Neuronal stem cell (in vitro differentiated cells): ENCODE measurements at regions not wholly inside any gene's neighbourhood (a gene's known extent, or its start where the extent isn't known, plus 50 kb on each side); places are given as distances from the start of the nearest gene placed in this dataset.
A peak's percentile ranks its signal among the peaks of the same experiment; 100 is the strongest.

Experiments
- DNase-seq: peaks from one replicate; pipeline ENCODE4 v3.0.0-alpha.2; 2013; ENCODE audit warnings: low spot score
- H2AFZ ChIP-seq: one replicate; pipeline ENCODE4 v1.6.1; 2013; ENCODE audit warnings: mild to moderate bottlenecking, low read length, inconsistent platforms
- H2AK5ac ChIP-seq: 2 replicates; pipeline ENCODE4 v1.6.1; 2013; ENCODE audit warnings: low read depth, mild to moderate bottlenecking, inconsistent platforms, low read length, moderate library complexity, mixed read lengths
- H2BK120ac ChIP-seq: 2 replicates; pipeline ENCODE4 v1.6.1; 2013; ENCODE audit warnings: low read depth, mild to moderate bottlenecking, inconsistent platforms, low read length, moderate library complexity, mixed read lengths
- H2BK12ac ChIP-seq: one replicate; pipeline ENCODE4 v1.6.1; 2013; ENCODE audit warnings: low read length, inconsistent platforms
- H2BK15ac ChIP-seq: 2 replicates; pipeline ENCODE4 v1.6.1; 2013; ENCODE audit warnings: mild to moderate bottlenecking, low read length, inconsistent platforms, mixed read lengths
- H2BK5ac ChIP-seq: one replicate; pipeline ENCODE4 v1.6.1; 2013; ENCODE audit warnings: inconsistent platforms, mild to moderate bottlenecking, low read length, moderate library complexity
- H3K14ac ChIP-seq: one replicate; pipeline ENCODE4 v1.6.1; 2013; ENCODE audit warnings: low read length, inconsistent platforms
- H3K18ac ChIP-seq: 2 replicates; pipeline ENCODE4 v1.6.1; 2013; ENCODE audit warnings: low read length, inconsistent platforms
- H3K23ac ChIP-seq: 2 replicates; pipeline ENCODE4 v1.6.1; 2013; ENCODE audit warnings: low read depth, mild to moderate bottlenecking, mixed read lengths, low read length, inconsistent platforms; ENCODE audit not compliant: poor library complexity
- H3K27ac ChIP-seq: replicated peaks from 3 replicates; pipeline ENCODE4 v1.5.1; 2013; ENCODE audit warnings: low read length, inconsistent platforms
- H3K27me3 ChIP-seq, 3 experiments: 2 replicates each; pipeline ENCODE4 v1.6.1; 2013; ENCODE audit warnings: low read length in 3 of 3, mild to moderate bottlenecking in 2 of 3, inconsistent platforms in 1 of 3, low read depth in 1 of 3, mixed read lengths in 1 of 3, moderate library complexity in 1 of 3; ENCODE audit not compliant: control insufficient read depth in 3 of 3, insufficient read depth in 3 of 3
- H3K36me3 ChIP-seq, 2 donors: replicated peaks in 1 of 2; 2 replicates each; pipeline ENCODE4 v1.6.1; 2013; ENCODE audit warnings: low read length in 2 of 2; ENCODE audit not compliant: control insufficient read depth in 2 of 2, insufficient read depth in 2 of 2
- H3K4ac ChIP-seq: 2 replicates; pipeline ENCODE4 v1.6.1; 2013; ENCODE audit warnings: inconsistent platforms, mild to moderate bottlenecking, low read length, moderate library complexity
- H3K4me1 ChIP-seq, 2 donors: 1 replicate in 1 of 2; 2 replicates in 1 of 2; pipeline ENCODE4 v1.6.1; 2013; ENCODE audit warnings: low read length in 2 of 2, low read depth in 1 of 2; ENCODE audit not compliant: control insufficient read depth in 2 of 2, insufficient read depth in 1 of 2
- H3K4me2 ChIP-seq: one replicate; pipeline ENCODE4 v1.6.1; 2013; ENCODE audit warnings: mild to moderate bottlenecking, low read length, inconsistent platforms; ENCODE audit not compliant: insufficient read depth, poor library complexity, severe bottlenecking
- H3K4me3 ChIP-seq, 2 donors: 2 replicates each; pipeline ENCODE4 v1.5.1; 2013; ENCODE audit warnings: low read length in 2 of 2, mild to moderate bottlenecking in 2 of 2, inconsistent platforms in 1 of 2, moderate library complexity in 1 of 2
- H3K79me1 ChIP-seq: one replicate; pipeline ENCODE4 v1.6.1; 2013; ENCODE audit warnings: low read depth, mild to moderate bottlenecking, inconsistent platforms, low read length, moderate library complexity
- H3K9ac ChIP-seq: one replicate; pipeline ENCODE4 v1.6.1; 2013; ENCODE audit warnings: mild to moderate bottlenecking, low read depth, low read length, inconsistent platforms; ENCODE audit not compliant: poor library complexity
- H3K9me3 ChIP-seq, 2 donors: replicated peaks in 1 of 2; 2 replicates each; pipeline versions ENCODE3 to v1.6.1; 2013; ENCODE audit warnings: low read length in 2 of 2, mild to moderate bottlenecking in 2 of 2, inconsistent platforms in 1 of 2, low read depth in 1 of 2, mixed read lengths in 1 of 2, moderate library complexity in 1 of 2; ENCODE audit not compliant: control insufficient read depth in 2 of 2, insufficient read depth in 1 of 2
- H4K8ac ChIP-seq: one replicate; pipeline ENCODE4 v1.6.1; 2013; ENCODE audit warnings: low read depth, mild to moderate bottlenecking, inconsistent platforms, low read length, moderate library complexity
- H4K91ac ChIP-seq: one replicate; pipeline ENCODE4 v1.6.1; 2013; ENCODE audit warnings: low read length, low read depth, mild to moderate bottlenecking, inconsistent platforms; ENCODE audit not compliant: poor library complexity
- WGBS, 2 donors: extraction: QIAGEN DNeasy Blood & Tissue Kit; methylation state at CpG; one replicate each; pipeline ENCODE4 v1.1.7; 2013; ENCODE audit warnings: missing lambda C conversion rate in 2 of 2, mixed read lengths in 1 of 2; ENCODE audit not compliant: insufficient read length in 2 of 2, insufficient replicate concordance in 1 of 2; ENCODE audit errors: extremely low coverage in 2 of 2; 5-methylcytosine and 5-hydroxymethylcytosine counted together

GRCh38 chr20:48292806-48293205 is 507.5 kb upstream of the SULF2 start:
- Histone ChIP-seq H2AFZ (no peak overlapping the region), H3K27me3 (no peaks in the 10 kb centered on the region), H3K4me2 (no peak overlapping the region), H2BK12ac (no peak overlapping the region), H2AK5ac (no peak overlapping the region), H4K8ac (no peak overlapping the region), H3K4me3 (no peak overlapping the region), H3K4ac (no peak overlapping the region), H3K23ac (no peak overlapping the region), H2BK5ac (no peak overlapping the region), H3K14ac (no peak overlapping the region), H2BK120ac (no peak overlapping the region), H3K18ac (no peak overlapping the region), H3K9ac (no peak overlapping the region), H3K9me3 (no peaks in the 10 kb centered on the region), H3K36me3 (no peaks in the 10 kb centered on the region), H3K4me1 (peaks cover 30 to 32% of the 10 kb centered on the region in 2 donors), H2BK15ac (no peak overlapping the region), H3K27ac (no peak overlapping the region), H3K79me1 (no peaks in the 10 kb centered on the region), H4K91ac (no peak overlapping the region)
- WGBS, 2 donors, result no CpG with 5 or more reads among the region's 10 CpGs
- peak; percentile 20 for DNase-seq

- Histone ChIP-seq H4K91ac (no peak overlapping the region), H3K18ac (no peak overlapping the region), H3K14ac (no peak overlapping the region), H3K27me3 (no peaks in the 10 kb centered on the region), H3K4ac (no peak overlapping the region), H3K27ac (no peak overlapping the region), H3K4me3 (no peak overlapping the region), H3K4me1 (peaks cover 31 to 39% of the 10 kb centered on the region in 2 donors), H3K9me3 (no peaks in the 10 kb centered on the region), H2BK12ac (no peak overlapping the region), H3K9ac (no peak overlapping the region), H2BK5ac (no peak overlapping the region), H3K23ac (no peak overlapping the region), H4K8ac (no peak overlapping the region), H2AK5ac (no peak overlapping the region), H3K4me2 (no peak overlapping the region), H3K36me3 (no peaks in the 10 kb centered on the region), H2BK120ac (no peak overlapping the region), H3K79me1 (no peaks in the 10 kb centered on the region), H2AFZ (no peak overlapping the region), H2BK15ac (no peak overlapping the region)
- no CpG with 5 or more reads among the region's 4 CpGs for WGBS, 2 donors
- no peak for DNase-seq
Measured at GRCh38 chr20:48291896-48292295, 506.6 kb upstream of the SULF2 start.

GRCh38 chr20:48288930-48289507 is 503.7 kb upstream of the SULF2 start:
- no peak overlapping the region for H2BK12ac ChIP-seq
- no CpG with 5 or more reads among the region's 2 CpGs for WGBS, 2 donors
- H3K4me3 ChIP-seq, result no peak overlapping the region
- H3K27ac ChIP-seq, result no peak overlapping the region
- H3K4ac ChIP-seq, result no peak overlapping the region
- H3K23ac ChIP-seq, result no peak overlapping the region
- no peak overlapping the region for H3K4me2 ChIP-seq
- no peaks in the 10 kb centered on the region for H3K9me3 ChIP-seq
- no peak for DNase-seq
- H2BK15ac ChIP-seq, result no peak overlapping the region
- no peak overlapping the region for H3K9ac ChIP-seq
- H2AFZ ChIP-seq, result no peak overlapping the region
- no peaks in the 10 kb centered on the region for H3K79me1 ChIP-seq
- H2BK5ac ChIP-seq, result no peak overlapping the region
- H2BK120ac ChIP-seq, result no peak overlapping the region
- peaks cover 17 to 35% of the 10 kb centered on the region in 2 donors for H3K4me1 ChIP-seq
- no peak overlapping the region for H4K91ac ChIP-seq
- no peak overlapping the region for H2AK5ac ChIP-seq
- H4K8ac ChIP-seq, result no peak overlapping the region
- H3K36me3 ChIP-seq, result no peaks in the 10 kb centered on the region
- H3K18ac ChIP-seq, result no peak overlapping the region
- H3K14ac ChIP-seq, result no peak overlapping the region
- H3K27me3 ChIP-seq, result no peaks in the 10 kb centered on the region

- Histone ChIP-seq H3K4ac (no peak overlapping the region), H3K23ac (no peak overlapping the region), H3K9me3 (no peaks in the 10 kb centered on the region), H2BK5ac (no peak overlapping the region), H3K36me3 (no peaks in the 10 kb centered on the region), H3K4me2 (no peak overlapping the region), H2AFZ (no peak overlapping the region), H2BK15ac (no peak overlapping the region), H3K27ac (no peak overlapping the region), H3K27me3 (no peaks in the 10 kb centered on the region), H4K8ac (no peak overlapping the region), H2BK120ac (no peak overlapping the region), H3K4me1 (peaks cover 14 to 35% of the 10 kb centered on the region in 2 donors), H4K91ac (no peak overlapping the region), H3K9ac (no peak overlapping the region), H3K4me3 (no peak overlapping the region), H3K79me1 (no peaks in the 10 kb centered on the region), H2AK5ac (peak overlapping the region; percentile 15), H3K14ac (peak overlapping the region; percentile 3), H3K18ac (no peak overlapping the region), H2BK12ac (no peak overlapping the region)
- DNase-seq, result no peak
- WGBS, 2 donors, result no CpG with 5 or more reads among the region's 6 CpGs
Measured at GRCh38 chr20:48287552-48288170, 502.4 kb upstream of the SULF2 start.
